ENCODE measurements at regions not wholly inside any gene's neighbourhood (a gene's known extent, or its start where the extent isn't known, plus 50 kb on each side); places are given as distances from the start of the nearest gene placed in this dataset.
A peak's percentile ranks its signal among the peaks of the same experiment; 100 is the strongest.

GRCh38 chr1:117678246-117678977 lies 72.6 kb downstream of the TENT5C start:
- TF ChIP-seq, protein P1, sequence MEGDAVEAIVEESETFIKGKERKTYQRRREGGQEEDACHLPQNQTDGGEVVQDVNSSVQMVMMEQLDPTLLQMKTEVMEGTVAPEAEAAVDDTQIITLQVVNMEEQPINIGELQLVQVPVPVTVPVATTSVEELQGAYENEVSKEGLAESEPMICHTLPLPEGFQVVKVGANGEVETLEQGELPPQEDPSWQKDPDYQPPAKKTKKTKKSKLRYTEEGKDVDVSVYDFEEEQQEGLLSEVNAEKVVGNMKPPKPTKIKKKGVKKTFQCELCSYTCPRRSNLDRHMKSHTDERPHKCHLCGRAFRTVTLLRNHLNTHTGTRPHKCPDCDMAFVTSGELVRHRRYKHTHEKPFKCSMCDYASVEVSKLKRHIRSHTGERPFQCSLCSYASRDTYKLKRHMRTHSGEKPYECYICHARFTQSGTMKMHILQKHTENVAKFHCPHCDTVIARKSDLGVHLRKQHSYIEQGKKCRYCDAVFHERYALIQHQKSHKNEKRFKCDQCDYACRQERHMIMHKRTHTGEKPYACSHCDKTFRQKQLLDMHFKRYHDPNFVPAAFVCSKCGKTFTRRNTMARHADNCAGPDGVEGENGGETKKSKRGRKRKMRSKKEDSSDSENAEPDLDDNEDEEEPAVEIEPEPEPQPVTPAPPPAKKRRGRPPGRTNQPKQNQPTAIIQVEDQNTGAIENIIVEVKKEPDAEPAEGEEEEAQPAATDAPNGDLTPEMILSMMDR (IDR thresholded peaks at IDR 0.05; ENCODE audit: insufficient read depth, low read depth, low read length) = no peak
- peak; percentile 44 for DNase-seq (ENCODE audit: low read depth)
- no peak overlapping the region for H3K4me3 ChIP-seq (ENCODE audit: low read depth, low read length)

GRCh38 chr1:117679299-117679698 lies 73.5 kb downstream of the TENT5C start:
- TF ChIP-seq, protein P1 (IDR thresholded peaks at IDR 0.05; ENCODE audit: insufficient read depth, low read depth, low read length) = no peak
- DNase-seq (ENCODE audit: low read depth) = no peak

DNA sequence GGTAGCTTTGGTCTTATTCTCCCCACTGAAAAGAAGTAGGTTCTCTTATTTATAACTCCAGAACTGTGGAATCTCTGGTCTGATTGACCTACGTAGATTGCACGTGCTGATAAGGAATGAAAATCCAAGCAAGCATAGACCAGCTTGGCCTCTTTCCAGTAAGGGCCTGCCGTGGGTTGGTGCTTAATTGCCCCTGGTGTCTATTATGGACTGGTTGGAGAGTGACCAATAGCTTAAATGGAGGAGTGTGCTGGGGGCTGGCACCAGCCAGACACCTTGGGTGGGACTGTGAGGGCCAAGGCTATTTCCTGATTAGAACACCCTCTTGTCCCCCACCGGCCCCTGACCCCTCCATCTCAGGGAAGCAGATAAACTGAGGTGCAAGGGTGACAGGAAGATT lies 74.0 kb downstream of the TENT5C start:
- H3K4me3 ChIP-seq (ENCODE audit: low read depth, low read length) = no peak overlapping the region
- TF ChIP-seq, protein P1 (IDR thresholded peaks at IDR 0.05; ENCODE audit: insufficient read depth, low read depth, low read length) = no peak

More at GRCh38 chr1:117679299-117679698, 73.5 kb downstream of the TENT5C start:
- H3K4me3 ChIP-seq (ENCODE audit: low read depth, low read length) = no peak overlapping the region

DNA sequence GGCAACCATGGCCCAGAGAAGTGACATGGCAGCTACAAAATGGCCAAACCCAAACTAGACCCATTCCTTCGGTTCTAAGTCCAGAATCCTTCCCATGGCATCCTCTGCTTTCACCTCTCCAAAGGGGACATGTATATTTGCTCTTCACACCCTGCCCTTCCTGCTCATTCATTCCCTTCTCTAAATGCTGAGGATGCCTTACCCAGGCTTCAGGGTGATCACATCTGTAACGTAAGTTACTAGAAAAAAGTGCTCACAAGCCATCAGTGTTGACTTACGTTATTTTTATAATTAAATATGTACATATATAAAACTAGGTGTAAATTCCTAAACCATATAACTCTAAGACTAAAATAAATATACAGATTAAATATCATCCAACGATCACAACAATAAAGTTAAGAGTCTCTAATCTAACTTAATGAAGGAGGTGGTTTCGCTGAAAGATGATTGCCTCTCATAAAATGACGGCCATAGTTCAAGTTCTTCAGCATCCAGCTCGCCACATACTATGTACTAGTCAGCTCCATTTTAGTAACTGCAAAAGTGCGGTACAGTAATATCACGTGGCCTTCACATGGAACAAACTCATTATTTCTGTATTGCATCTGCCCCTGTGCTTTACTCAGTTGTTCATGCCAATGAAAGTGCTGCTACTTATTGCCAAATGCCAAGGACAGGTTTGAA lies 74.6 kb downstream of the TENT5C start:
- TF ChIP-seq, protein P1 (IDR thresholded peaks at IDR 0.05; ENCODE audit: insufficient read depth, low read depth, low read length) = no peak
- no peak overlapping the region for H3K4me3 ChIP-seq (ENCODE audit: low read depth, low read length)
- DNase-seq (ENCODE audit: low read depth) = no peak

More for the DNA sequence above, 74.0 kb downstream of the TENT5C start:
- DNase-seq (ENCODE audit: low read depth) = no peak

- DNase-seq (ENCODE audit: low read depth) = no peak
- H3K4me3 ChIP-seq (ENCODE audit: low read depth, low read length) = no peak overlapping the region
- TF ChIP-seq, protein P1 (IDR thresholded peaks at IDR 0.05; ENCODE audit: insufficient read depth, low read depth, low read length) = no peak
These were observed 75.4 kb downstream of the TENT5C start for GRCh38 chr1:117681093-117681900.

GRCh38 chr1:117681901-117682250 lies 76.0 kb downstream of the TENT5C start:
- TF ChIP-seq, protein P1 (IDR thresholded peaks at IDR 0.05; ENCODE audit: insufficient read depth, low read depth, low read length) = no peak
- no peak for DNase-seq (ENCODE audit: low read depth)
- H3K4me3 ChIP-seq (ENCODE audit: low read depth, low read length) = no peak overlapping the region
